ENCODE measurements at regions not wholly inside any gene's neighbourhood (a gene's known extent, or its start where the extent isn't known, plus 50 kb on each side); places are given as distances from the start of the nearest gene placed in this dataset.
"Not testable (repeated sequence)": the region's sequence is repeated elsewhere in the genome, so short reads cannot be mapped to it uniquely, and the experiment has no call there.

DNA sequence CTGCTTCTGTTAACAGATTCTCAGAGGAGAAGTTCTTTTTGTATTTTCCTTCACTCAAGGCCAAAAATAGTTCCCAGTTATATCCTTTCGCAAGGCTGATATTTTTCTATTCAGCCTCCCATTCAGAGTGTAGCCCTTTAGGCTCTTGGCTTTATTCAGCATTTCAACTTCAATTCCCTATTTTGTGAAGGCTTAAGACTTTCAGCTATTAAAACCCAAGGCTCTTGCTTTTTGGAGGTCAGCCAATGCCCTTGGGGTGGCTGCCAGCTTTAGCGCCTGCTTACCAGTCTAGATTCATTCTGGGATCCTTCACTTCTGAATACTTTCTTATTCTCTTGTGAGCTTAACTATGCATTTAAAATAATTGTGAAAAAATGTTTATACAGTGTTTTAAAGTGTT is 57.3 kb upstream of the ADGRA3 start:
- 96% methylated on average over 2 of the region's 2 CpGs for WGBS
- H3K4me1 ChIP-seq (ENCODE audit: insufficient read depth, low read length) = no peaks in the 10 kb centered on the region; the same call in 1 of the 2 replicates
- no peaks in the 10 kb centered on the region for H3K36me3 ChIP-seq (ENCODE audit: insufficient read depth, low read length)
- H3K27me3 ChIP-seq (ENCODE audit: insufficient read depth, low read length) = no peaks in the 10 kb centered on the region
- H3K27ac ChIP-seq (ENCODE audit: low read depth, low read length) = no peak overlapping the region
- H3K9me3 ChIP-seq (ENCODE audit: insufficient read depth, low read depth, low read length) = no peaks in the 10 kb centered on the region
- H3K4me3 ChIP-seq (ENCODE audit: low read length) = no peak overlapping the region
- H3K9ac ChIP-seq (ENCODE audit: low read depth, low read length) = no peak overlapping the region

- 88% methylated on average over 1 of the region's 1 CpG for WGBS
- no peaks in the 10 kb centered on the region for H3K27me3 ChIP-seq (ENCODE audit: insufficient read depth, low read length)
Observed at GRCh38 chr4:22573641-22574040, 57.8 kb upstream of the ADGRA3 start.

GRCh38 chr4:22574424-22574823 is 58.6 kb upstream of the ADGRA3 start:
- Histone ChIP-seq H3K27ac (ENCODE audit: low read depth, low read length) (no peak overlapping the region), H3K4me3 (ENCODE audit: low read length) (no peak overlapping the region), H3K9ac (ENCODE audit: low read depth, low read length) (no peak overlapping the region), H3K27me3 (ENCODE audit: insufficient read depth, low read length) (no peaks in the 10 kb centered on the region), H3K36me3 (ENCODE audit: insufficient read depth, low read length) (no peaks in the 10 kb centered on the region), H3K9me3 (ENCODE audit: insufficient read depth, low read depth, low read length) (no peaks in the 10 kb centered on the region), H3K4me1 (ENCODE audit: insufficient read depth, low read length) (no peaks in the 10 kb centered on the region; the same call in 1 of the 2 replicates)
- WGBS = 90% methylated on average over 3 of the region's 3 CpGs

More at GRCh38 chr4:22573641-22574040, 57.8 kb upstream of the ADGRA3 start:
- Histone ChIP-seq H3K4me3 (ENCODE audit: low read length) (no peak overlapping the region), H3K9ac (ENCODE audit: low read depth, low read length) (no peak overlapping the region), H3K4me1 (ENCODE audit: insufficient read depth, low read length) (no peaks in the 10 kb centered on the region; the same call in 1 of the 2 replicates), H3K36me3 (ENCODE audit: insufficient read depth, low read length) (no peaks in the 10 kb centered on the region), H3K27ac (ENCODE audit: low read depth, low read length) (no peak overlapping the region), H3K9me3 (ENCODE audit: insufficient read depth, low read depth, low read length) (no peaks in the 10 kb centered on the region)

DNA sequence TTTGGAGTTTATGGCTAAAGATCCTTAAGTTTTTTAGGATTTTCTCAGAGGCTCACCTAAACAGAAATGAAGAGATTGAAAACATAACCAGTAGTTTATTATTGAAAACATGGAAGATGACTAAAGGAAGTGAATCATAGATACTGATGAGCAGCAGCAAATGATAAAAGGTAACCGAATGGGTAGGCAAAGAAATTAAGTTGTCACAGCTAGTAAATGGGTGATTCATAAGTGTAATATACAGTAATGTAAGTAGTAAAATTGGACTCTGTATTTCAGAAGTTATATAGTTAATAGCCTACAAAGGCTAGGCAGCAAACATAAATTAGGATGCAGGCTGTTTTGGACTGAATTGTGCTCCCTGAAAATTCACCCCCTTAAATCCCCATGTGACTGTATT is 59.0 kb upstream of the ADGRA3 start:
- Histone ChIP-seq H3K27ac (ENCODE audit: low read depth, low read length) (no peak overlapping the region), H3K27me3 (ENCODE audit: insufficient read depth, low read length) (no peaks in the 10 kb centered on the region), H3K9me3 (ENCODE audit: insufficient read depth, low read depth, low read length) (no peaks in the 10 kb centered on the region), H3K36me3 (ENCODE audit: insufficient read depth, low read length) (no peaks in the 10 kb centered on the region), H3K9ac (ENCODE audit: low read depth, low read length) (no peak overlapping the region), H3K4me3 (ENCODE audit: low read length) (no peak overlapping the region), H3K4me1 (ENCODE audit: insufficient read depth, low read length) (no peaks in the 10 kb centered on the region; the same call in 1 of the 2 replicates)
- 91% methylated on average over 1 of the region's 1 CpG for WGBS

GRCh38 chr4:22587253-22587652 is 71.4 kb upstream of the ADGRA3 start:
- H3K36me3 ChIP-seq (ENCODE audit: insufficient read depth, low read length) = no peaks in the 10 kb centered on the region
- H3K4me3 ChIP-seq (ENCODE audit: low read length) = no peak overlapping the region
- WGBS = 93% methylated on average over 4 of the region's 7 CpGs
- no peak overlapping the region for H3K27ac ChIP-seq (ENCODE audit: low read depth, low read length)
- no peaks in the 10 kb centered on the region for H3K4me1 ChIP-seq (ENCODE audit: insufficient read depth, low read length)
- H3K9ac ChIP-seq (ENCODE audit: low read depth, low read length) = no peak overlapping the region
- no peaks in the 10 kb centered on the region for H3K27me3 ChIP-seq (ENCODE audit: insufficient read depth, low read length)
- H3K9me3 ChIP-seq (ENCODE audit: insufficient read depth, low read depth, low read length) = no peaks in the 10 kb centered on the region

- H3K4me1 ChIP-seq (ENCODE audit: insufficient read depth, low read length) = no peaks in the 10 kb centered on the region
Observed at GRCh38 chr4:22593933-22594332, 78.1 kb upstream of the ADGRA3 start.

GRCh38 chr4:22595684-22596083 is 79.8 kb upstream of the ADGRA3 start:
- H3K9ac ChIP-seq (ENCODE audit: low read depth, low read length) = no peak overlapping the region
- H3K27me3 ChIP-seq (ENCODE audit: insufficient read depth, low read length) = no peaks in the 10 kb centered on the region
- WGBS = 90% methylated on average over 3 of the region's 3 CpGs
- H3K4me1 ChIP-seq (ENCODE audit: insufficient read depth, low read length) = no peaks in the 10 kb centered on the region
- no peak overlapping the region for H3K27ac ChIP-seq (ENCODE audit: low read depth, low read length)
- no peaks in the 10 kb centered on the region for H3K36me3 ChIP-seq (ENCODE audit: insufficient read depth, low read length)
- no peak overlapping the region for H3K4me3 ChIP-seq (ENCODE audit: low read length)
- H3K9me3 ChIP-seq (ENCODE audit: insufficient read depth, low read depth, low read length) = no peaks in the 10 kb centered on the region

More at GRCh38 chr4:22593933-22594332, 78.1 kb upstream of the ADGRA3 start:
- WGBS = 93% methylated on average over 10 of the region's 10 CpGs
- Histone ChIP-seq H3K27ac (ENCODE audit: low read depth, low read length) (no peak overlapping the region), H3K4me3 (ENCODE audit: low read length) (no peak overlapping the region), H3K9me3 (ENCODE audit: insufficient read depth, low read depth, low read length) (no peaks in the 10 kb centered on the region), H3K36me3 (ENCODE audit: insufficient read depth, low read length) (no peaks in the 10 kb centered on the region), H3K27me3 (ENCODE audit: insufficient read depth, low read length) (no peaks in the 10 kb centered on the region), H3K9ac (ENCODE audit: low read depth, low read length) (no peak overlapping the region)

DNA sequence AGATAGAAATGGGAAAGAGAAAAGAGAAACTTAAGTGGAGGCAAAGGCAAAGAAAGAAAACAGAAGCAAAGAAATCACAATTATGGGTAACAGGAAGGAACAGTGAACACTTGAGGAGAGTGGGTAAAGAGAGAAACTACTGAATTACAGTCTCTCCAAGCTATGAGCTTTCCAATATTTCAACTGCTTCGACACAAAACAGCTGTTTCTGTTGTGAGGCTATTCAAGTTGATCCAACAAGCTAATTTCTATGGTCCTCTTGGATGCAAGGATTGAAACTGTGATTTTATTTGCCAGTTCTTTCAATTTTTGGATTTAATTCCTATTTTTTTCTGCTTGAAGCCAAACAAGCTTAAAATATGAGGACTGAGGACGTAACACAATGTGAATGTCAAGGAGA is 80.5 kb upstream of the ADGRA3 start:
- Histone ChIP-seq H3K9me3 (ENCODE audit: insufficient read depth, low read depth, low read length) (no peaks in the 10 kb centered on the region), H3K36me3 (ENCODE audit: insufficient read depth, low read length) (no peaks in the 10 kb centered on the region), H3K4me3 (ENCODE audit: low read length) (no peak overlapping the region), H3K9ac (ENCODE audit: low read depth, low read length) (no peak overlapping the region), H3K4me1 (ENCODE audit: insufficient read depth, low read length) (no peaks in the 10 kb centered on the region), H3K27ac (ENCODE audit: low read depth, low read length) (no peak overlapping the region), H3K27me3 (ENCODE audit: insufficient read depth, low read length) (no peaks in the 10 kb centered on the region)
- 92% methylated on average over 2 of the region's 2 CpGs for WGBS

DNA sequence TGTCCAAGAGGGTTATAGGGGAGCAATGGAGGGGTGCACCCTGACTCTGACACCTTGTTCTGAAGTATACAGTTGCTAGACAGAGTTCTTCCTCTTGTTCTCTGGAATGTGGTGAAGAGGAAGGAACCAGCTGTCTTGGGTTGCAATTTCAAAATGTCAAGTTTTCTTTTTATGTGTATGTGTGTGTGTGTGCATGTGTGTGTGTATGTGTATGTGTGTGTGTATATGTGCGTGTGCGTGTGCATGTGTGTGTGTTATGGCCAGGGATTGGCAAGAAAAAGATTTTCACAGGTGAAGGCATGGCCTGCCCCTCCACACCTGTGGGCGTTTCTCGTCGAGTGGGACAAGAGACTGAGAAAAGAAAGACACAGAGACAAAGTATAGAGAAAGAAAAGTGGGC is 81.6 kb upstream of the ADGRA3 start:
- Histone ChIP-seq H3K9ac (ENCODE audit: low read depth, low read length) (no peak overlapping the region), H3K27ac (ENCODE audit: low read depth, low read length) (no peak overlapping the region), H3K9me3 (ENCODE audit: insufficient read depth, low read depth, low read length) (no peaks in the 10 kb centered on the region), H3K27me3 (ENCODE audit: insufficient read depth, low read length) (no peaks in the 10 kb centered on the region), H3K36me3 (ENCODE audit: insufficient read depth, low read length) (no peaks in the 10 kb centered on the region), H3K4me3 (ENCODE audit: low read length) (no peak overlapping the region), H3K4me1 (ENCODE audit: insufficient read depth, low read length) (no peaks in the 10 kb centered on the region)
- 91% methylated on average over 5 of the region's 5 CpGs for WGBS

- not testable (repeated sequence) for H3K27me3 ChIP-seq (ENCODE audit: insufficient read depth, low read length); H3K4me1 ChIP-seq (ENCODE audit: insufficient read depth, low read length); H3K9ac ChIP-seq (ENCODE audit: low read depth, low read length); H3K4me3 ChIP-seq (ENCODE audit: low read length); H3K9me3 ChIP-seq (ENCODE audit: insufficient read depth, low read depth, low read length); H3K27ac ChIP-seq (ENCODE audit: low read depth, low read length); H3K36me3 ChIP-seq (ENCODE audit: insufficient read depth, low read length)
- WGBS = 91% methylated on average over 8 of the region's 8 CpGs
Observed at GRCh38 chr4:22598113-22599047, 82.5 kb upstream of the ADGRA3 start.

DNA sequence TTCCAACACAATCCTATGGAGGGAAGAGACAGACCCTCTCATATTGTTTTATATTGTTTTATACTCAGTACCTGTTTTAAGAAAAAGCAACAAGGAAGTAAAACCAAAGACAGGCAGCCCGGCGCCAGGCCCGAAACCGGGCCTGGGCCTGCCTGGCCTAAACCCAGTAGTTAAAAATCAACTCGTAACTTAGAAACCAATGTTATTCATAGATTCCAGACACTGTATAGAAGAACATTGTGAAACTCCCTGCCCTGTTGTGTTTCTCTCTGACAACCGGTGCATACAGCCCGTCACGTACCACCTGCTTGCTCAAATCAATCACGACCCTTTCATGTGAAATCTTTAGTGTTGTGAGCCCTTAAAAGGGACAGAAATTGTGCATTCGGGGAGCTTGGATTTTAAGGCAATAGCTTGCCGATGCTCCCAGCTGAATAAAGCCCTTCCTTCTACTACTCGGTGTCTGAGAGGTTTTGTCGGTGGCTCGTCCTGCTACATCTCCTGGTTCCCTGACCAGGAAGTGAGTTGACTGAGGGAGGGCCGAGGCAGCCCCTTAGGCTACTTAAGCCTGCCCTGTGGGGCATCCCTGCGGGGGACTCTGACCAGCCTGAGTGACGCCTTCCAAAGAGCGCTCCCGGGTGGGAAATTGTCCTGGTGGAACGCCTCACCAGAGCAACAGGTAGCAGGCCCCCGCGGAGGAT is 83.5 kb upstream of the ADGRA3 start:
- not testable (repeated sequence) for H3K9ac ChIP-seq (ENCODE audit: low read depth, low read length); H3K27ac ChIP-seq (ENCODE audit: low read depth, low read length); H3K36me3 ChIP-seq (ENCODE audit: insufficient read depth, low read length); H3K27me3 ChIP-seq (ENCODE audit: insufficient read depth, low read length); H3K9me3 ChIP-seq (ENCODE audit: insufficient read depth, low read depth, low read length); H3K4me3 ChIP-seq (ENCODE audit: low read length); H3K4me1 ChIP-seq (ENCODE audit: insufficient read depth, low read length)
- WGBS = 88% methylated on average over 17 of the region's 22 CpGs
